Hepatocyte (in vitro differentiated cells): ENCODE measurements at regions not wholly inside any gene's neighbourhood (a gene's known extent, or its start where the extent isn't known, plus 50 kb on each side); places are given as distances from the start of the nearest gene placed in this dataset.

Source experiments
- DNase-seq: peaks from one replicate; pipeline ENCODE4 v3.0.0-alpha.2; 2016; ENCODE audit warnings: low spot score
- H2AFZ ChIP-seq: fragments of 200-600 bp; sonication (generic); 2 replicates; pipeline ENCODE4 v1.6.0; 2016; ENCODE audit warnings: antibody characterized with exemption, mild to moderate bottlenecking
- H3K27ac ChIP-seq: fragments of 200-600 bp; sonication (generic); 2 replicates; pipeline ENCODE4 v1.5.1; 2016; ENCODE audit warnings: mild to moderate bottlenecking
- H3K27me3 ChIP-seq: fragments of 200-600 bp; sonication (generic); 2 replicates; pipeline ENCODE4 v1.6.1; 2016
- H3K36me3 ChIP-seq: fragments of 200-600 bp; sonication (generic); replicated peaks from 2 replicates; pipeline ENCODE4 v1.5.1; 2016; ENCODE audit warnings: low read depth; ENCODE audit not compliant: insufficient read depth
- H3K4me1 ChIP-seq: fragments of 200-600 bp; sonication (generic); 2 replicates; pipeline ENCODE4 v1.5.1; 2016; ENCODE audit warnings: mild to moderate bottlenecking, moderate library complexity; ENCODE audit not compliant: insufficient read depth
- H3K4me2 ChIP-seq: fragments of 200-600 bp; sonication (generic); 2 replicates; pipeline ENCODE4 v1.6.0; 2016
- H3K4me3 ChIP-seq: fragments of 200-600 bp; sonication (generic); 2 replicates; pipeline ENCODE4 v1.5.1; 2016; ENCODE audit warnings: mild to moderate bottlenecking
- H3K79me2 ChIP-seq: fragments of 200-600 bp; sonication (generic); 2 replicates; pipeline ENCODE4 v1.6.0; 2017; ENCODE audit warnings: mild to moderate bottlenecking
- H3K9me2 ChIP-seq: fragments of 200-600 bp; sonication (generic); replicated peaks from 2 replicates; pipeline ENCODE4 v1.6.0; 2017; ENCODE audit warnings: mild to moderate bottlenecking; ENCODE audit not compliant: insufficient read depth
- H3K9me3 ChIP-seq: fragments of 200-600 bp; sonication (generic); 2 replicates; pipeline ENCODE4 v1.5.1; 2016; ENCODE audit warnings: low read depth, mild to moderate bottlenecking
- H4K20me1 ChIP-seq: fragments of 200-600 bp; sonication (generic); 2 replicates; pipeline ENCODE4 v1.6.0; 2016; ENCODE audit warnings: mild to moderate bottlenecking; ENCODE audit not compliant: insufficient read depth, poor library complexity, severe bottlenecking
- CTCF ChIP-seq: fragments of 200-600 bp; sonication (generic); IDR thresholded peaks from 2 replicates; pipeline ENCODE4 v1.5.1; 2016; ENCODE audit warnings: antibody characterized with exemption, mild to moderate bottlenecking; ENCODE audit not compliant: poor library complexity
- EZH2 ChIP-seq: fragments of 200-600 bp; sonication (generic); IDR thresholded peaks from 2 replicates; pipeline ENCODE4 v1.6.1; 2016; ENCODE audit warnings: antibody characterized with exemption, mild to moderate bottlenecking, borderline replicate concordance
- EZH2phosphoT487 ChIP-seq: fragments of 200-600 bp; sonication (generic); IDR thresholded peaks from one replicate; pipeline ENCODE4 v1.6.1; 2018; ENCODE audit warnings: antibody characterized with exemption, mild to moderate bottlenecking, low read depth, moderate library complexity; ENCODE audit not compliant: unreplicated experiment, severe bottlenecking
- WGBS: methylation state at CpG from one replicate; pipeline ENCODE4 v1.1.6; 2016; ENCODE audit warnings: low lambda C conversion rate; ENCODE audit errors: missing lambda C conversion rate; 5-methylcytosine and 5-hydroxymethylcytosine counted together

- H3K79me2 ChIP-seq = no peaks in the 10 kb centered on the region
- H3K9me3 ChIP-seq = no peaks in the 10 kb centered on the region
- no peaks in the 10 kb centered on the region for H3K36me3 ChIP-seq
- no peak for DNase-seq
- H3K4me2 ChIP-seq = no peak overlapping the region
- no peaks in the 10 kb centered on the region for H3K4me1 ChIP-seq
- no peak overlapping the region for H2AFZ ChIP-seq
- H3K4me3 ChIP-seq = no peak overlapping the region
- no peaks in the 10 kb centered on the region for H3K9me2 ChIP-seq
- TF ChIP-seq EZH2 (no peak), CTCF (no peak)
- H4K20me1 ChIP-seq = no peaks in the 10 kb centered on the region
- 53% methylated on average over 1 of the region's 1 CpG for WGBS
- no peak overlapping the region for H3K27ac ChIP-seq
- no peaks in the 10 kb centered on the region for H3K27me3 ChIP-seq
These were observed 140.3 kb downstream of the SLC30A10 start for GRCh38 chr1:219788091-219788490.

GRCh38 chr1:219784660-219785381 is 143.5 kb downstream of the SLC30A10 start:
- H3K9me2 ChIP-seq = no peaks in the 10 kb centered on the region
- no peak overlapping the region for H3K27ac ChIP-seq
- no peaks in the 10 kb centered on the region for H4K20me1 ChIP-seq
- no peak overlapping the region for H2AFZ ChIP-seq
- no peak overlapping the region for H3K4me2 ChIP-seq
- no peaks in the 10 kb centered on the region for H3K4me1 ChIP-seq
- no peaks in the 10 kb centered on the region for H3K79me2 ChIP-seq
- 64% methylated on average over 8 of the region's 8 CpGs for WGBS
- no peak overlapping the region for H3K4me3 ChIP-seq
- H3K27me3 ChIP-seq = no peaks in the 10 kb centered on the region
- no peaks in the 10 kb centered on the region for H3K9me3 ChIP-seq
- no peaks in the 10 kb centered on the region for H3K36me3 ChIP-seq
- no peak for TF ChIP-seq CTCF
- TF ChIP-seq EZH2 = no peak
- no peak for TF ChIP-seq EZH2phosphoT487
- DNase-seq = no peak

GRCh38 chr1:219783605-219784235 is 144.6 kb downstream of the SLC30A10 start:
- Histone ChIP-seq H3K4me2 (no peak overlapping the region), H3K79me2 (no peaks in the 10 kb centered on the region), H3K27me3 (no peaks in the 10 kb centered on the region), H3K9me3 (no peaks in the 10 kb centered on the region), H3K4me1 (no peaks in the 10 kb centered on the region), H3K4me3 (no peak overlapping the region), H3K36me3 (no peaks in the 10 kb centered on the region), H4K20me1 (no peaks in the 10 kb centered on the region), H3K27ac (no peak overlapping the region), H3K9me2 (no peaks in the 10 kb centered on the region), H2AFZ (no peak overlapping the region)
- DNase-seq = no peak
- no peak for TF ChIP-seq EZH2phosphoT487
- TF ChIP-seq CTCF = no peak
- no peak for TF ChIP-seq EZH2
- WGBS = 60% methylated on average over 2 of the region's 2 CpGs
